MCF 10A (cell line): ENCODE measurements at regions not wholly inside any gene's neighbourhood (a gene's known extent, or its start where the extent isn't known, plus 50 kb on each side); places are given as distances from the start of the nearest gene placed in this dataset.

Experiments
- BruUV-seq: library from RNA; stranded (reverse); fragments of 400-500 nt; replicated peaks from 2 replicates; lab custom pipeline; 2021; lab: Mats Ljungman, UMichigan
- CTCF ChIA-PET: fragments of 300-600 bp; sonication (Branson Sonifier 250); formaldehyde crosslinking; extraction: SDS; loops from one replicate; lab custom pipeline; 2021; ENCODE audit warnings: antibody characterized with exemption, inconsistent platforms; lab: Yijun Ruan, JAX
- POLR2A ChIA-PET: fragments of 300-600, 350-650 bp; sonication (Branson Sonifier 250); formaldehyde crosslinking; extraction: SDS; loops from one replicate; lab custom pipeline; 2020; ENCODE audit warnings: antibody characterized with exemption, inconsistent platforms; lab: Yijun Ruan, JAX
- DNase-seq: peaks from one replicate; pipeline ENCODE4 v3.0.0-alpha.2; 2018; ENCODE audit not compliant: unreplicated experiment
- H3K27ac Mint-ChIP-seq: one replicate; pipeline ENCODE4 v1.8.0; 2022; ENCODE audit warnings: mild to moderate bottlenecking, low read depth, mixed read lengths; ENCODE audit not compliant: unreplicated experiment
- H3K27me3 Mint-ChIP-seq: one replicate; pipeline ENCODE4 v1.8.0; 2022; ENCODE audit warnings: mixed read lengths; ENCODE audit not compliant: insufficient read depth, unreplicated experiment
- H3K36me3 Mint-ChIP-seq: one replicate; pipeline ENCODE4 v1.8.0; 2022; ENCODE audit warnings: mild to moderate bottlenecking, moderate library complexity, mixed read lengths; ENCODE audit not compliant: insufficient read depth, unreplicated experiment
- H3K4me1 Mint-ChIP-seq: one replicate; pipeline ENCODE4 v1.8.0; 2022; ENCODE audit warnings: mixed read lengths; ENCODE audit not compliant: insufficient read depth, unreplicated experiment
- H3K4me3 Mint-ChIP-seq: one replicate; pipeline ENCODE4 v1.8.0; 2022; ENCODE audit warnings: mild to moderate bottlenecking, moderate library complexity, mixed read lengths; ENCODE audit not compliant: unreplicated experiment
- H3K9me3 Mint-ChIP-seq: one replicate; pipeline ENCODE4 v1.8.0; 2022; ENCODE audit warnings: mixed read lengths; ENCODE audit not compliant: unreplicated experiment
- intact Hi-C: fragments of 100-400 bp; cut with micrococcal nuclease; formaldehyde crosslinking; loops from 2 replicates; pipeline ENCODE4 v1.14.1; 2022
- TF ChIP-seq, protein P1 (sequence below): fragments of 200-600 bp; IDR thresholded peaks from one replicate; pipeline ENCODE4 v1.8.0; 2022; ENCODE audit warnings: antibody characterized with exemption, mild to moderate bottlenecking; ENCODE audit not compliant: unreplicated experiment

- no TSS peak for BruUV-seq
- Mint-ChIP-seq H3K9me3 (no peaks in the 10 kb centered on the region), H3K4me3 (no peak overlapping the region), H3K4me1 (peaks cover 5% of the 10 kb centered on the region), H3K36me3 (no peaks in the 10 kb centered on the region), H3K27me3 (no peaks in the 10 kb centered on the region), H3K27ac (peak overlapping the region; percentile 94)
- ChIA-PET CTCF (no interaction called here), POLR2A (interaction anchor here (0.8 kb wide), 1 partner anchor 11 kb away, joined by 3 read pairs; no protein-coding TSS in a partner anchor)
- intact Hi-C loops, result no loop called here
- TF ChIP-seq, protein P1, sequence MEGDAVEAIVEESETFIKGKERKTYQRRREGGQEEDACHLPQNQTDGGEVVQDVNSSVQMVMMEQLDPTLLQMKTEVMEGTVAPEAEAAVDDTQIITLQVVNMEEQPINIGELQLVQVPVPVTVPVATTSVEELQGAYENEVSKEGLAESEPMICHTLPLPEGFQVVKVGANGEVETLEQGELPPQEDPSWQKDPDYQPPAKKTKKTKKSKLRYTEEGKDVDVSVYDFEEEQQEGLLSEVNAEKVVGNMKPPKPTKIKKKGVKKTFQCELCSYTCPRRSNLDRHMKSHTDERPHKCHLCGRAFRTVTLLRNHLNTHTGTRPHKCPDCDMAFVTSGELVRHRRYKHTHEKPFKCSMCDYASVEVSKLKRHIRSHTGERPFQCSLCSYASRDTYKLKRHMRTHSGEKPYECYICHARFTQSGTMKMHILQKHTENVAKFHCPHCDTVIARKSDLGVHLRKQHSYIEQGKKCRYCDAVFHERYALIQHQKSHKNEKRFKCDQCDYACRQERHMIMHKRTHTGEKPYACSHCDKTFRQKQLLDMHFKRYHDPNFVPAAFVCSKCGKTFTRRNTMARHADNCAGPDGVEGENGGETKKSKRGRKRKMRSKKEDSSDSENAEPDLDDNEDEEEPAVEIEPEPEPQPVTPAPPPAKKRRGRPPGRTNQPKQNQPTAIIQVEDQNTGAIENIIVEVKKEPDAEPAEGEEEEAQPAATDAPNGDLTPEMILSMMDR, result no peak
- DNase-seq, result no peak
Measured at GRCh38 chr12:78494911-78495310, 369.7 kb upstream of the SYT1 start.

DNA sequence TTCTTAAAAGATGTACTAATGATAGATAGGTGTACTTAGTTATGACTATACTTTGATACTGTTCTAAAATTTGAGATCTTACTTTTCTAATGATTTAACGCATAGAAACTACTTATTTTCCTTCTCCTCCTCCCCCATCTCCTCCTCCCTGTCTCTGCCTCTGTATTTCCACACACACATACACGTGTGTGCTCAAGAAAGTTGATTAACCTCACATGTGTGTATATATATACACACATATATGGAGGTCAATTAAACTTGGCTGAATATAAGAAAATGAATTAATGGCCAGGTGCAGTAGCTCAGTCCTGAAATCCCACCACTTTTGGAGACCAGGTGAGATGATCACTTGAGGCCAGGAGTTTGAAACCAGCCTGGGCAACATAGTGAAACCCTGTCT lies 362.7 kb upstream of the SYT1 start:
- no peaks in the 10 kb centered on the region for H3K27me3 Mint-ChIP-seq
- TF ChIP-seq, protein P1, result no peak
- no peaks in the 10 kb centered on the region for H3K9me3 Mint-ChIP-seq
- POLR2A ChIA-PET, result no interaction called here
- H3K36me3 Mint-ChIP-seq, result no peaks in the 10 kb centered on the region
- no TSS peak for BruUV-seq
- no peak for DNase-seq
- intact Hi-C loops, result no loop called here
- no peak overlapping the region for H3K27ac Mint-ChIP-seq
- H3K4me1 Mint-ChIP-seq, result no peaks in the 10 kb centered on the region
- H3K4me3 Mint-ChIP-seq, result no peak overlapping the region
- CTCF ChIA-PET, result no interaction called here

- H3K27me3 Mint-ChIP-seq, result no peaks in the 10 kb centered on the region
- H3K4me3 Mint-ChIP-seq, result no peak overlapping the region
- intact Hi-C loops, result no loop called here
- POLR2A ChIA-PET, result no interaction called here
- no peak for DNase-seq
- H3K9me3 Mint-ChIP-seq, result peaks cover 7% of the 10 kb centered on the region
- H3K4me1 Mint-ChIP-seq, result no peaks in the 10 kb centered on the region
- no peak overlapping the region for H3K27ac Mint-ChIP-seq
- TF ChIP-seq, protein P1, result no peak
- no TSS peak for BruUV-seq
- no peaks in the 10 kb centered on the region for H3K36me3 Mint-ChIP-seq
- CTCF ChIA-PET, result interaction anchor here (0.7 kb wide), 1 partner anchor 15 kb away, joined by 3 read pairs; no protein-coding TSS in a partner anchor
Measured at GRCh38 chr12:78519422-78519821, 345.2 kb upstream of the SYT1 start.

GRCh38 chr12:78530100-78530765 lies 334.3 kb upstream of the SYT1 start:
- H3K4me1 Mint-ChIP-seq, result no peaks in the 10 kb centered on the region
- BruUV-seq, result no TSS peak
- POLR2A ChIA-PET, result no interaction called here
- H3K27ac Mint-ChIP-seq, result no peak overlapping the region
- H3K36me3 Mint-ChIP-seq, result no peaks in the 10 kb centered on the region
- DNase-seq, result peak; percentile 8
- TF ChIP-seq, protein P1, result no peak
- H3K9me3 Mint-ChIP-seq, result no peaks in the 10 kb centered on the region
- H3K4me3 Mint-ChIP-seq, result no peak overlapping the region
- intact Hi-C loops, result no loop called here
- no peaks in the 10 kb centered on the region for H3K27me3 Mint-ChIP-seq
- CTCF ChIA-PET, result no interaction called here
